ENCODE measurements at regions not wholly inside any gene's neighbourhood (a gene's known extent, or its start where the extent isn't known, plus 50 kb on each side); places are given as distances from the start of the nearest gene placed in this dataset.

DNA sequence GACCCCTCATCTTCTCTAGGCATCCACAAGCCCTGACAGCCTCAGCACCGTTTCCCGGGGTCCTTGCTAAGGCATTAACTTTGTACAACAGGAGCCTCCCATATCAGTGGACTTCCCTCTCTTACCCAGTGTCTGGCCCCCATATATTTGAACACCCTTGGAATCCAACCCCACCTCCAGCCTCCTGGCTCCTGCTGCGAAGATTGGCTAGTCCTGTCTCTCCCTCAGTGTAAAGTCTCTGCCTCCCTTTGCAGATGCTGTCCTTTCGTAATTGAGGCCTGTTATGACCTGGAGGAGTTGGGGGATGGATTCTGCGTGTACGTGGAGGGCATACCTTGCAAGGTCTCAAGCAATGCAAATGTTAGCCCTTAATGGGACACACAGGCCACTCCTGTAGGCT lies 413.7 kb downstream of the IRS2 start:
- Histone ChIP-seq H3K4me1 (ENCODE audit: insufficient read depth, low read length) (no peaks in the 10 kb centered on the region), H3K27me3 (ENCODE audit: insufficient read depth, low read length) (no peaks in the 10 kb centered on the region), H3K27ac (ENCODE audit: low read length) (no peak overlapping the region), H3K36me3 (ENCODE audit: insufficient read depth, low read depth, low read length) (no peaks in the 10 kb centered on the region), H3K9ac (ENCODE audit: low read depth, low read length) (no peak overlapping the region), H3K4me3 (ENCODE audit: low read length) (no peak overlapping the region), H3K9me3 (ENCODE audit: insufficient read depth, low read depth, low read length) (no peaks in the 10 kb centered on the region)

DNA sequence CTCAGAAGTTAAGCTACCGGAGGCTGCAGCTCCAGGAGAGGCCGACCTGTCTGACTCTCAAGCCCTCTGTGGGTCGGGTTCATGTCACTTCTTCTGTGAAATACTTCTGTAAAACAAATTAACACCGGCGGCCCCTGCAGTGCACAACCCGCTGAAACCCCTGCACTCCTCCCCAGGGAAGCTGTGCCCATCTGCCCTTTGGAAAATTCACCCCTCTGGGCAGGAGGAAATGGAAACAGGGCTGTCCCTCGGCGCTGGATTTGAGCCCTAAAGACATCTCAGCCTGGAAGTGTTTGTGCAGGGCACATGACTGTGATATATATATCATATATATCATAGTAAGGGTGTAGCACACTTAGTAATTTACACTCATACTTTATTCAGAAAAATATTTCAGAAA lies 415.3 kb downstream of the IRS2 start:
- H3K36me3 ChIP-seq (ENCODE audit: insufficient read depth, low read depth, low read length) = no peaks in the 10 kb centered on the region
- no peaks in the 10 kb centered on the region for H3K27me3 ChIP-seq (ENCODE audit: insufficient read depth, low read length)
- no peak overlapping the region for H3K4me3 ChIP-seq (ENCODE audit: low read length)
- H3K9me3 ChIP-seq (ENCODE audit: insufficient read depth, low read depth, low read length) = no peaks in the 10 kb centered on the region
- H3K9ac ChIP-seq (ENCODE audit: low read depth, low read length) = no peak overlapping the region
- H3K27ac ChIP-seq (ENCODE audit: low read length) = no peak overlapping the region
- H3K4me1 ChIP-seq (ENCODE audit: insufficient read depth, low read length) = no peaks in the 10 kb centered on the region

GRCh38 chr13:109370496-109370895 lies 415.9 kb downstream of the IRS2 start:
- Histone ChIP-seq H3K9ac (ENCODE audit: low read depth, low read length) (no peak overlapping the region), H3K36me3 (ENCODE audit: insufficient read depth, low read depth, low read length) (no peaks in the 10 kb centered on the region), H3K4me3 (ENCODE audit: low read length) (no peak overlapping the region), H3K9me3 (ENCODE audit: insufficient read depth, low read depth, low read length) (no peaks in the 10 kb centered on the region), H3K27ac (ENCODE audit: low read length) (no peak overlapping the region), H3K27me3 (ENCODE audit: insufficient read depth, low read length) (no peaks in the 10 kb centered on the region), H3K4me1 (ENCODE audit: insufficient read depth, low read length) (no peaks in the 10 kb centered on the region)

- H3K9me3 ChIP-seq (ENCODE audit: insufficient read depth, low read depth, low read length) = no peaks in the 10 kb centered on the region; the same call in 1 of the 2 replicates
- no peak overlapping the region for H3K27ac ChIP-seq (ENCODE audit: low read length)
- H3K9ac ChIP-seq (ENCODE audit: low read depth, low read length) = no peak overlapping the region
- H3K36me3 ChIP-seq (ENCODE audit: insufficient read depth, low read depth, low read length) = no peaks in the 10 kb centered on the region
- H3K4me1 ChIP-seq (ENCODE audit: insufficient read depth, low read length) = no peaks in the 10 kb centered on the region
- no peak overlapping the region for H3K4me3 ChIP-seq (ENCODE audit: low read length)
- H3K27me3 ChIP-seq (ENCODE audit: insufficient read depth, low read length) = no peaks in the 10 kb centered on the region
These were observed 416.9 kb downstream of the IRS2 start for GRCh38 chr13:109369353-109370052.

DNA sequence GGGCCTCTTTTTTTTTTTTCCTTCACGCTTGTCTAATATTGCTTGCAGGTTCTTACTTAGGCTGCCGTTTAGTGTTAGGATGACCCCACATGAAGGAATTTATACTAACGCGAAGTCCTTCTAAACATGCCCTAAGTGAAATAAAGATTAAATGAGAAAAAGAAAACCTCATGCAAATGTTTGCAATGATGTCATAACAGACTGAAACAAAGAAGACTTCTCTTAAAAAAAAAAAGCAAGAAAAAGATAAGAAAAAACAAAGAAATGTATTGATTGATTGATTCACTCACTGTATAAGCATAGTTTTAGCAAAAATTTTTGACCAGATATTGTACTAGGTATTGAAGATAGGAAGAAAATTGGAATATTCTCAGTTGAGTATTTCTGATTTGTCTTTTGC lies 418.2 kb downstream of the IRS2 start:
- no peak overlapping the region for H3K4me3 ChIP-seq (ENCODE audit: low read length)
- no peaks in the 10 kb centered on the region; the same call in 1 of the 2 replicates for H3K9me3 ChIP-seq (ENCODE audit: insufficient read depth, low read depth, low read length)
- no peaks in the 10 kb centered on the region for H3K36me3 ChIP-seq (ENCODE audit: insufficient read depth, low read depth, low read length)
- no peak overlapping the region for H3K27ac ChIP-seq (ENCODE audit: low read length)
- no peak overlapping the region; the same call in 1 of the 2 replicates for H3K9ac ChIP-seq (ENCODE audit: low read depth, low read length)
- no peaks in the 10 kb centered on the region for H3K4me1 ChIP-seq (ENCODE audit: insufficient read depth, low read length)
- no peaks in the 10 kb centered on the region for H3K27me3 ChIP-seq (ENCODE audit: insufficient read depth, low read length)

GRCh38 chr13:109366525-109366924 lies 419.9 kb downstream of the IRS2 start:
- no peak overlapping the region for H3K27ac ChIP-seq (ENCODE audit: low read length)
- no peaks in the 10 kb centered on the region for H3K36me3 ChIP-seq (ENCODE audit: insufficient read depth, low read depth, low read length)
- H3K27me3 ChIP-seq (ENCODE audit: insufficient read depth, low read length) = no peaks in the 10 kb centered on the region
- H3K4me3 ChIP-seq (ENCODE audit: low read length) = no peak overlapping the region
- no peaks in the 10 kb centered on the region for H3K4me1 ChIP-seq (ENCODE audit: insufficient read depth, low read length)
- no peaks in the 10 kb centered on the region; the same call in 1 of the 2 replicates for H3K9me3 ChIP-seq (ENCODE audit: insufficient read depth, low read depth, low read length)
- H3K9ac ChIP-seq (ENCODE audit: low read depth, low read length) = no peak overlapping the region

DNA sequence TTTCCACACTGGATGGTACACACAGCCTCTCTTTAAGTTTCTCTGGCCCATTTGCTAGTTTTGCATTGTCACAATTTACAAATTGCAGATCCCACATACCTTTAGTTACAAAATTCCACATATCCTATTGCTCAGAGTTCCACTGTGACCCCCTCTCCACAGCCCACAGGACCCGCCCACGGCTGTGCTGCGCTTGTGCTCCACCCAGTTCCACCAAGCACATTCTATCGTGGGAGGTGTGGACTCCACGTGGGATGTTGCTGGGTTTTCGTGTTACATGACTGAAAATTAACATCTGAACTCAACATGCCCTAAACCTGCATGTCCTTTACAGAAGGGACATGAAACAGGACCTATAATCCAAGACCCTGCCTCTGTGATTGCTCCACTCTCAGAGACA lies 423.0 kb downstream of the IRS2 start:
- Histone ChIP-seq H3K4me3 (ENCODE audit: low read length) (no peak overlapping the region), H3K4me1 (ENCODE audit: insufficient read depth, low read length) (no peaks in the 10 kb centered on the region), H3K36me3 (ENCODE audit: insufficient read depth, low read depth, low read length) (no peaks in the 10 kb centered on the region), H3K27me3 (ENCODE audit: insufficient read depth, low read length) (no peaks in the 10 kb centered on the region), H3K9me3 (ENCODE audit: insufficient read depth, low read depth, low read length) (no peaks in the 10 kb centered on the region; the same call in 1 of the 2 replicates), H3K9ac (ENCODE audit: low read depth, low read length) (no peak overlapping the region), H3K27ac (ENCODE audit: low read length) (no peak overlapping the region)

DNA sequence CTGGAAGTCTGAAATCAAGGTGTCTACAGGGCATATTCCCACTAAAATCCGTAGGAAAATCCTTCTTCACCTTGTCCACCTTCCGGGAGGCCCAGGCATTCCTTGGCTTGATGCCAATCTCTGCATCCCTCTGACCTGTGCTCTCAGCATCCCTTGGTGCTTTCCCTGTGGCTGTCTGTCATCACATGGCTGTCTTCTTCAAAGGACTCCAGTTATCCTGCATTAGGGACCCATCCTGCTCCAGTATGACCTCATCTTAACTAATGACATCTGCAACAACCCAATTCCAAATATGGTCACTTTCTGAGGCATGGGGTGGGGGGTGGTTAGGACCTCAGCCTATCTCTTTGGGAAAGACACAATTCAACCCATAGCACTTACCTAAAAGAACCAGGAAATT lies 423.8 kb downstream of the IRS2 start:
- Histone ChIP-seq H3K4me1 (ENCODE audit: insufficient read depth, low read length) (peaks cover under 1% of the 10 kb centered on the region; the same call in 1 of the 2 replicates), H3K9ac (ENCODE audit: low read depth, low read length) (no peak overlapping the region), H3K27ac (ENCODE audit: low read length) (no peak overlapping the region), H3K4me3 (ENCODE audit: low read length) (no peak overlapping the region), H3K9me3 (ENCODE audit: insufficient read depth, low read depth, low read length) (no peaks in the 10 kb centered on the region; the same call in 1 of the 2 replicates), H3K36me3 (ENCODE audit: insufficient read depth, low read depth, low read length) (no peaks in the 10 kb centered on the region), H3K27me3 (ENCODE audit: insufficient read depth, low read length) (no peaks in the 10 kb centered on the region)

GRCh38 chr13:109361562-109362289 lies 424.7 kb downstream of the IRS2 start:
- H3K27ac ChIP-seq (ENCODE audit: low read length) = no peak overlapping the region
- H3K27me3 ChIP-seq (ENCODE audit: insufficient read depth, low read length) = no peaks in the 10 kb centered on the region
- peaks cover 4% of the 10 kb centered on the region; the same call in 1 of the 2 replicates for H3K4me1 ChIP-seq (ENCODE audit: insufficient read depth, low read length)
- H3K9ac ChIP-seq (ENCODE audit: low read depth, low read length) = no peak overlapping the region
- no peaks in the 10 kb centered on the region; the same call in 1 of the 2 replicates for H3K9me3 ChIP-seq (ENCODE audit: insufficient read depth, low read depth, low read length)
- no peak overlapping the region for H3K4me3 ChIP-seq (ENCODE audit: low read length)
- no peaks in the 10 kb centered on the region for H3K36me3 ChIP-seq (ENCODE audit: insufficient read depth, low read depth, low read length)

DNA sequence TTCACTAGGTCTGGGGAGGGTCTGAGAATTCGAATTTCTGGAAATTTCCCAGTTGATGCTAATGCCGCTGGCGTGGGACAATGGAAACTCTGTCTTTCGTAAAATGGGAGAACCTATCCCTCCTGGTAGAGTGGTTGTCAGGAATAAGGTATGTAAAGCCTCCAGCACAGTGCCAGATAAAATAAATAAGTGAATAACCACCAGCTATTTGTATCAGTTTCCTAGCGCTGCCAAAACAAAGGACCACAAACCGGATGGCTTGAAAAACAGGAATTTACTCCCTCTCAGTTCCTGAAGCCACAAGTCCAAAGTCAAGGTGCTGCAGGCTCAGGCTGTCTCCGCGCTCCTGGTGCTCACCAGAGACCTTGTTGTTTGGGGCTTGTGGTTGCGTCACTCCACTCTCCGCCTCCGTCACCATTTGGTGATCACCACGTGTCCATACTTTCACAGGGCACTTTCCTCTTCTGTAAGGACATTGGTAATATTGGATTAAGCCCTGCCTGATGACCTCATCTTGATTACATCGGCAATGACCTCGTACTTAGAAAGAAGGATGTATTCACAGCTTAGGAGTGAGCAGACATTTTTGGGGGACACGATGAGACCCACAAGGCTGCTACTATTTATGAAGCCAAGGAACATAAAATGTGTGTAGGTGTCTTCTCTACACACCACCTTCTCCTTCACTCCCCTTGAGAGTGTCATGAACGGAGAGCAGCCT lies 428.5 kb downstream of the IRS2 start:
- Histone ChIP-seq H3K4me1 (ENCODE audit: insufficient read depth, low read length) (peaks cover 4% of the 10 kb centered on the region; the same call in 1 of the 2 replicates), H3K9ac (ENCODE audit: low read depth, low read length) (no peak overlapping the region)

GRCh38 chr13:109355875-109356434 lies 430.4 kb downstream of the IRS2 start:
- H3K36me3 ChIP-seq (ENCODE audit: insufficient read depth, low read depth, low read length) = no peaks in the 10 kb centered on the region
- H3K4me3 ChIP-seq (ENCODE audit: low read length) = no peak overlapping the region
- peaks cover 4% of the 10 kb centered on the region; the same call in 1 of the 2 replicates for H3K4me1 ChIP-seq (ENCODE audit: insufficient read depth, low read length)
- H3K27me3 ChIP-seq (ENCODE audit: insufficient read depth, low read length) = no peaks in the 10 kb centered on the region
- no peak overlapping the region for H3K9ac ChIP-seq (ENCODE audit: low read depth, low read length)
- H3K9me3 ChIP-seq (ENCODE audit: insufficient read depth, low read depth, low read length) = no peaks in the 10 kb centered on the region
- no peak overlapping the region for H3K27ac ChIP-seq (ENCODE audit: low read length)

More for the DNA sequence above, 428.5 kb downstream of the IRS2 start:
- Histone ChIP-seq H3K27me3 (ENCODE audit: insufficient read depth, low read length) (no peaks in the 10 kb centered on the region), H3K27ac (ENCODE audit: low read length) (no peak overlapping the region), H3K36me3 (ENCODE audit: insufficient read depth, low read depth, low read length) (no peaks in the 10 kb centered on the region), H3K4me3 (ENCODE audit: low read length) (no peak overlapping the region), H3K9me3 (ENCODE audit: insufficient read depth, low read depth, low read length) (no peaks in the 10 kb centered on the region)

Measured in iPS-20b (cell line).